NCI-H748 (cell line): ENCODE measurements at regions not wholly inside any gene's neighbourhood (a gene's known extent, or its start where the extent isn't known, plus 50 kb on each side); places are given as distances from the start of the nearest gene placed in this dataset.

Experiments used
- DNase-seq: peaks from one replicate; lab custom pipeline; 2025; ENCODE audit not compliant: unreplicated experiment; lab: John Stamatoyannopoulos, UW

GRCh38 chr12:115598871-115599811 is 678.4 kb downstream of the MED13L start:
- peak; percentile 88 for DNase-seq

GRCh38 chr12:115597157-115597712 is 680.3 kb downstream of the MED13L start:
- no peak for DNase-seq

- DNase-seq: no peak
Observed at GRCh38 chr12:115588131-115588530, 689.4 kb downstream of the MED13L start.

- DNase-seq: peak; percentile 47
Observed at GRCh38 chr12:115584156-115584555, 693.3 kb downstream of the MED13L start.

GRCh38 chr12:115583591-115583990 is 693.9 kb downstream of the MED13L start:
- peak; percentile 89 for DNase-seq

GRCh38 chr12:115577401-115577800 is 700.1 kb downstream of the MED13L start:
- no peak for DNase-seq

- DNase-seq: peak; percentile 40
Observed at GRCh38 chr12:115574826-115575225, 702.7 kb downstream of the MED13L start.

- no peak for DNase-seq
Observed at GRCh38 chr12:115572440-115572839, 705.1 kb downstream of the MED13L start.

GRCh38 chr12:115571446-115571845 is 706.0 kb downstream of the MED13L start:
- DNase-seq: no peak

- no peak for DNase-seq
Observed at GRCh38 chr12:115571027-115571426, 706.5 kb downstream of the MED13L start.

- DNase-seq: peak; percentile 76
Observed at GRCh38 chr12:115570069-115570777, 707.3 kb downstream of the MED13L start.

- DNase-seq: no peak
Observed at GRCh38 chr12:115569345-115570068, 708.0 kb downstream of the MED13L start.

- DNase-seq: no peak
Observed at GRCh38 chr12:115558281-115558680, 719.2 kb downstream of the MED13L start.

- DNase-seq: peak; percentile 9
Observed at GRCh38 chr12:115553622-115554021, 723.9 kb downstream of the MED13L start.

- no peak for DNase-seq
Observed at GRCh38 chr12:115543269-115543668, 734.2 kb downstream of the MED13L start.

- DNase-seq: peak; percentile 24
Observed at GRCh38 chr12:115542656-115543055, 734.8 kb downstream of the MED13L start.

- no peak for DNase-seq
Observed at GRCh38 chr12:115541891-115542421, 735.5 kb downstream of the MED13L start.

- no peak for DNase-seq
Observed at GRCh38 chr12:115528466-115528865, 749.0 kb downstream of the MED13L start.

- DNase-seq: no peak
Observed at GRCh38 chr12:115521771-115522409, 755.6 kb downstream of the MED13L start.

- DNase-seq: no peak
Observed at GRCh38 chr12:115519887-115520286, 757.6 kb downstream of the MED13L start.
